H1 (cell line): ENCODE measurements at regions not wholly inside any gene's neighbourhood (a gene's known extent, or its start where the extent isn't known, plus 50 kb on each side); places are given as distances from the start of the nearest gene placed in this dataset.

Experiments
- CTCF ChIA-PET: fragments of 300-600 bp; sonication (Branson Sonifier 250); formaldehyde crosslinking; loops from one replicate; lab custom pipeline; 2021; ENCODE audit not compliant: partially characterized antibody; lab: Charles Lee
- POLR2A ChIA-PET: fragments of 300-600 bp; sonication (Branson Sonifier 250); formaldehyde crosslinking; loops from one replicate; lab custom pipeline; 2021; ENCODE audit warnings: inconsistent platforms; ENCODE audit not compliant: partially characterized antibody; lab: Charles Lee
- DNase-seq, 2 experiments: peaks; one replicate each; pipeline versions ENCODE4 v3.0.0 to v3.0.0-alpha.2; 2010 to 2022; ENCODE audit warnings: low spot score in 2 of 2, low read depth in 1 of 2, mixed read lengths in 1 of 2
- FAIRE-seq: peaks from 2 replicates; lab custom pipeline; 2011; peaks lifted over from hg19 to GRCh38; lab: Jason Lieb, UNC
- H2AFZ ChIP-seq: 2 replicates; pipeline ENCODE4 v1.8.1; 2012; ENCODE audit warnings: low read length, inconsistent platforms
- H2AK5ac ChIP-seq: 2 replicates; pipeline ENCODE4 v1.6.1; 2013; ENCODE audit warnings: low read depth, low read length
- H2BK120ac ChIP-seq: replicated peaks from 2 replicates; pipeline ENCODE3; 2013; ENCODE audit warnings: low read depth, low read length, inconsistent platforms
- H2BK12ac ChIP-seq: 2 replicates; pipeline ENCODE4 v1.6.1; 2013; ENCODE audit warnings: low read depth, low read length
- H2BK15ac ChIP-seq: 2 replicates; pipeline ENCODE4 v1.6.1; 2013; ENCODE audit warnings: low read length
- H2BK20ac ChIP-seq: 2 replicates; pipeline ENCODE4 v1.6.1; 2013; ENCODE audit warnings: low read length
- H2BK5ac ChIP-seq: 2 replicates; pipeline ENCODE4 v1.6.1; 2013; ENCODE audit warnings: low read depth, low read length
- H3K14ac ChIP-seq: 2 replicates; pipeline ENCODE4 v1.6.1; 2013; ENCODE audit warnings: inconsistent platforms; ENCODE audit not compliant: insufficient read length
- H3K18ac ChIP-seq: 2 replicates; pipeline ENCODE4 v1.6.1; 2013; ENCODE audit warnings: low read length; ENCODE audit errors: extremely low read depth
- H3K23ac ChIP-seq: 2 replicates; pipeline ENCODE4 v1.6.1; 2013; ENCODE audit warnings: inconsistent platforms; ENCODE audit not compliant: insufficient read length
- H3K23me2 ChIP-seq: 2 replicates; pipeline ENCODE4 v1.6.1; 2013; ENCODE audit warnings: low read depth, low read length
- H3K27ac ChIP-seq: 2 replicates; pipeline ENCODE4 v1.6.1; 2011; ENCODE audit warnings: low read depth, low read length, inconsistent platforms
- H3K27me3 ChIP-seq, 4 experiments: replicated peaks in 1 of 4; 1 replicate in 1 of 4; 2 replicates in 3 of 4; pipeline versions ENCODE4 v1.6.1 to v1.8.1; 2011 to 2013; ENCODE audit warnings: low read length in 3 of 4, mild to moderate bottlenecking in 3 of 4, inconsistent platforms in 2 of 4, mixed read lengths in 2 of 4, moderate library complexity in 1 of 4; ENCODE audit not compliant: control insufficient read depth in 3 of 4, insufficient read depth in 3 of 4; ENCODE audit errors: extremely low read depth in 1 of 4
- H3K36me3 ChIP-seq, 4 experiments: 2 replicates each; pipeline versions ENCODE4 v1.6.1 to v1.8.1; 2011 to 2013; ENCODE audit warnings: mild to moderate bottlenecking in 4 of 4, low read length in 3 of 4, moderate library complexity in 2 of 4, control low read depth in 1 of 4, inconsistent platforms in 1 of 4; ENCODE audit not compliant: insufficient read depth in 4 of 4, control insufficient read depth in 2 of 4
- H3K4ac ChIP-seq: replicated peaks from 2 replicates; pipeline ENCODE3; 2013; ENCODE audit warnings: low read length, low read depth, mixed read lengths, inconsistent platforms; ENCODE audit not compliant: insufficient read length
- H3K4me1 ChIP-seq, 4 experiments: replicated peaks in 1 of 4; 1 replicate in 1 of 4; 2 replicates in 3 of 4; pipeline versions ENCODE4 v1.6.1 to v1.8.1; 2011 to 2013; ENCODE audit warnings: low read length in 3 of 4, inconsistent platforms in 2 of 4, mixed read lengths in 1 of 4; ENCODE audit not compliant: insufficient read depth in 4 of 4, control insufficient read depth in 3 of 4
- H3K4me2 ChIP-seq, 2 experiments: 2 replicates each; pipeline versions ENCODE4 v1.6.1 to v1.8.1; 2011 to 2013; ENCODE audit warnings: low read depth in 2 of 2, low read length in 2 of 2, control low read depth in 1 of 2, inconsistent platforms in 1 of 2, mild to moderate bottlenecking in 1 of 2; ENCODE audit not compliant: insufficient read depth in 1 of 2
- H3K4me3 ChIP-seq, 4 experiments: fragments of 200-600, 300-600 bp in 1 of 4; sonication (generic), shearing (Covaris generic), sonication (Bioruptor Twin) in 1 of 4; 2 replicates each; pipeline versions ENCODE4 v1.5.1 to v1.8.1; 2011 to 2016; ENCODE audit warnings: low read length in 4 of 4, low read depth in 3 of 4, control low read depth in 2 of 4, inconsistent platforms in 2 of 4, mild to moderate bottlenecking in 2 of 4, mixed read lengths in 1 of 4, moderate library complexity in 1 of 4; ENCODE audit not compliant: insufficient read depth in 2 of 4; ENCODE audit errors: extremely low read depth in 1 of 4
- H3K56ac ChIP-seq: replicated peaks from 2 replicates; pipeline ENCODE3; 2013; ENCODE audit warnings: low read depth, mild to moderate bottlenecking, mixed read lengths, low read length, inconsistent platforms; ENCODE audit not compliant: insufficient read length
- H3K79me1 ChIP-seq: 2 replicates; pipeline ENCODE4 v1.6.1; 2013; ENCODE audit warnings: low read depth, low read length, control low read depth
- H3K79me2 ChIP-seq, 2 experiments: 2 replicates each; pipeline versions ENCODE4 v1.6.1 to v1.8.1; 2012 to 2013; ENCODE audit warnings: low read length in 2 of 2, mild to moderate bottlenecking in 2 of 2, inconsistent platforms in 1 of 2; ENCODE audit not compliant: insufficient read depth in 2 of 2, control insufficient read depth in 1 of 2
- H3K9ac ChIP-seq, 4 experiments: replicated peaks in 1 of 4; 1 replicate in 1 of 4; 2 replicates in 3 of 4; pipeline versions ENCODE4 v1.6.1 to v1.8.1; 2011 to 2013; ENCODE audit warnings: low read depth in 3 of 4, low read length in 3 of 4, control low read depth in 2 of 4, mild to moderate bottlenecking in 2 of 4, moderate library complexity in 2 of 4, inconsistent platforms in 1 of 4; ENCODE audit errors: extremely low read depth in 1 of 4
- H3K9me3 ChIP-seq, 2 experiments: 2 replicates each; pipeline versions ENCODE4 v1.6.1 to v1.8.1; 2012 to 2013; ENCODE audit warnings: mild to moderate bottlenecking in 2 of 2, moderate library complexity in 2 of 2, control low read depth in 1 of 2, inconsistent platforms in 1 of 2, low read depth in 1 of 2, low read length in 1 of 2, mixed read lengths in 1 of 2; ENCODE audit not compliant: insufficient read depth in 2 of 2
- H4K20me1 ChIP-seq, 2 experiments: replicated peaks in 1 of 2; 2 replicates each; pipeline versions ENCODE3 to v1.8.1; 2011 to 2013; ENCODE audit warnings: inconsistent platforms in 2 of 2, low read length in 2 of 2, mild to moderate bottlenecking in 1 of 2; ENCODE audit not compliant: insufficient read depth in 2 of 2, control insufficient read depth in 1 of 2
- H4K5ac ChIP-seq: 2 replicates; pipeline ENCODE4 v1.6.1; 2013; ENCODE audit warnings: low read length, low read depth, mixed read lengths, inconsistent platforms; ENCODE audit not compliant: insufficient read length
- H4K8ac ChIP-seq: 2 replicates; pipeline ENCODE4 v1.8.0; 2013; ENCODE audit warnings: mild to moderate bottlenecking, moderate library complexity, low read length, inconsistent platforms; ENCODE audit not compliant: insufficient read depth; ENCODE audit errors: extremely low read depth
- H4K91ac ChIP-seq: replicated peaks from 2 replicates; pipeline ENCODE3; 2013; ENCODE audit warnings: low read length, mixed read lengths, inconsistent platforms; ENCODE audit not compliant: insufficient read length
- ASH2L ChIP-seq: fragments of 200-600, 300-600 bp; sonication (generic); IDR thresholded peaks from one replicate; pipeline ENCODE4 v1.7.1; 2017; ENCODE audit warnings: low read length
- BACH1 ChIP-seq: IDR thresholded peaks from 2 replicates; pipeline ENCODE4 v1.6.1; 2012; ENCODE audit warnings: low read length, improper control_type of control experiment
- CHD2 ChIP-seq: IDR thresholded peaks from 2 replicates; pipeline ENCODE4 v1.6.1; 2012; ENCODE audit warnings: low read length, improper control_type of control experiment
- CTBP2 ChIP-seq: IDR thresholded peaks from 2 replicates; pipeline ENCODE4 v1.7.0; 2011; ENCODE audit warnings: borderline replicate concordance, mild to moderate bottlenecking, moderate library complexity, mixed read lengths, low read length; ENCODE audit not compliant: insufficient read depth, insufficient read length
- EZH2 ChIP-seq: fragments of 200-600 bp; sonication (generic); IDR thresholded peaks from 2 replicates; pipeline ENCODE4 v1.7.1; 2012; ENCODE audit warnings: low read depth, mild to moderate bottlenecking, moderate library complexity, low read length, inconsistent platforms; ENCODE audit not compliant: severe bottlenecking
- GTF2F1 ChIP-seq: IDR thresholded peaks from 2 replicates; pipeline ENCODE4 v1.6.1; 2012; ENCODE audit warnings: low read depth, low read length, improper control_type of control experiment, borderline replicate concordance
- KDM4A ChIP-seq: IDR thresholded peaks from one replicate; pipeline ENCODE4 v1.7.1; 2012; ENCODE audit warnings: low read depth, mild to moderate bottlenecking, moderate library complexity, low read length, inconsistent platforms; ENCODE audit not compliant: severe bottlenecking
- RFX5 ChIP-seq: IDR thresholded peaks from 2 replicates; pipeline ENCODE4 v1.6.1; 2011; ENCODE audit warnings: low read depth, low read length, improper control_type of control experiment, borderline replicate concordance
- SRF ChIP-seq: IDR thresholded peaks from 2 replicates; pipeline ENCODE4 v1.6.1; 2011; ENCODE audit warnings: mild to moderate bottlenecking, low read depth, low read length, moderate library complexity
- ZNF274 ChIP-seq: IDR thresholded peaks from 2 replicates; pipeline ENCODE4 v1.7.0; 2012; ENCODE audit warnings: low read length, borderline replicate concordance; ENCODE audit errors: extremely low read depth
- WGBS, 2 experiments: shearing (Covaris generic) in 1 of 2; methylation state at CpG; one replicate each; pipeline versions ENCODE4 v1.1.6 to v1.1.7; 2013 to 2015; ENCODE audit warnings: low lambda C conversion rate in 2 of 2, mixed read lengths in 2 of 2, inconsistent platforms in 1 of 2, low coverage in 1 of 2, missing lambda C conversion rate in 1 of 2; ENCODE audit not compliant: insufficient replicate concordance in 2 of 2, insufficient coverage in 1 of 2, insufficient read length in 1 of 2; ENCODE audit errors: extremely low coverage in 1 of 2, missing lambda C conversion rate in 1 of 2; 5-methylcytosine and 5-hydroxymethylcytosine counted together
- TF ChIP-seq, protein P1 (sequence below): IDR thresholded peaks from 2 replicates; pipeline ENCODE4 v1.6.1; 2012; ENCODE audit warnings: inconsistent platforms
- TF ChIP-seq, protein P2 (sequence below): IDR thresholded peaks from 2 replicates; pipeline ENCODE4 v1.6.1; 2012; ENCODE audit warnings: inconsistent platforms
- TF ChIP-seq, protein P3 (sequence below): IDR thresholded peaks from 2 replicates; pipeline ENCODE4 v1.6.1; 2011; ENCODE audit warnings: low read length, improper control_type of control experiment

DNA sequence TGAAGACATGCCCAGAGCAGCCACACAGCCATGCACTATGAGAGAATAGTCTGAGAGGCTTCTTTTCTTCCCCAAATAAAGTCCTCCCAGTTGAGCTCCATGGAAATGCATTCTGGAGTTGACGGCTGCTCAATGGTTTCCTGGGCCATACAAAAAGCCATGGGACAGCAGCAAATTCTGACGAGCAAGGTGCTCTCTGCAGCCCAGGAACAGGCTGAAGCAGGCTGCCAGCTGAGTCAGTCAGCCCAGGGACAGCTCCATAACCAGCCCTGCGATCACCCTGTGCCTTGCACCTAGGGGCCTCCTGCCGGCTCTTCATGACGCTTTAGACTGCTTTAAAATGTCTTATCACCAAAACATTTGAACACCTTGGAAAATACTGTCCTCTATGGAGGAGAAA, 256.3 kb upstream of the CHRNA7 start:
- ChIA-PET POLR2A (no interaction called here), CTCF (interaction anchor here (0.6 to 0.7 kb wide), 2 partner anchors 15 to 255 kb away, joined by 3 read pairs; no protein-coding TSS in a partner anchor)
- Histone ChIP-seq H3K18ac (no peak overlapping the region), H4K91ac (no peak overlapping the region), H2AFZ (no peak overlapping the region), H3K79me1 (no peaks in the 10 kb centered on the region), H3K9ac (no peak overlapping the region), H2BK120ac (no peak overlapping the region), H3K4me2 (no peak overlapping the region), H4K8ac (no peak overlapping the region; the same call in 1 of the 2 replicates), H3K36me3 (no peaks in the 10 kb centered on the region), H3K79me2 (no peaks in the 10 kb centered on the region), H3K23ac (no peak overlapping the region), H2BK15ac (no peak overlapping the region), H2BK5ac (no peak overlapping the region), H3K27me3 (no peaks in the 10 kb centered on the region), H4K5ac (no peak overlapping the region), H2AK5ac (no peak overlapping the region), H4K20me1 (no peaks in the 10 kb centered on the region), H3K4ac (no peak overlapping the region), H3K4me1 (no peaks in the 10 kb centered on the region), H3K56ac (no peak overlapping the region), H2BK12ac (no peak overlapping the region), H2BK20ac (no peak overlapping the region), H3K4me3 (no peak overlapping the region), H3K9me3 (no peaks in the 10 kb centered on the region), H3K23me2 (no peaks in the 10 kb centered on the region), H3K14ac (no peak overlapping the region), H3K27ac (no peak overlapping the region)
- FAIRE-seq (no peak), DNase-seq (no peak)
- 57% methylated on average over 5 of the region's 5 CpGs; no CpG with 5 or more reads in 1 of the 2 experiments for WGBS, 2 experiments
- TF ChIP-seq KDM4A = no peak
- no peak for TF ChIP-seq EZH2
- TF ChIP-seq, protein P1, sequence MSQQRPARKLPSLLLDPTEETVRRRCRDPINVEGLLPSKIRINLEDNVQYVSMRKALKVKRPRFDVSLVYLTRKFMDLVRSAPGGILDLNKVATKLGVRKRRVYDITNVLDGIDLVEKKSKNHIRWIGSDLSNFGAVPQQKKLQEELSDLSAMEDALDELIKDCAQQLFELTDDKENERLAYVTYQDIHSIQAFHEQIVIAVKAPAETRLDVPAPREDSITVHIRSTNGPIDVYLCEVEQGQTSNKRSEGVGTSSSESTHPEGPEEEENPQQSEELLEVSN = no peak
- TF ChIP-seq CTBP2 = no peak
- TF ChIP-seq ASH2L = no peak
- no peak for TF ChIP-seq RFX5
- TF ChIP-seq SRF = no peak
- no peak for TF ChIP-seq ZNF274
- TF ChIP-seq CHD2 = no peak
- TF ChIP-seq GTF2F1 = no peak
- TF ChIP-seq, protein P2, sequence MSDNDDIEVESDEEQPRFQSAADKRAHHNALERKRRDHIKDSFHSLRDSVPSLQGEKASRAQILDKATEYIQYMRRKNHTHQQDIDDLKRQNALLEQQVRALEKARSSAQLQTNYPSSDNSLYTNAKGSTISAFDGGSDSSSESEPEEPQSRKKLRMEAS = no peak
- TF ChIP-seq, protein P3, sequence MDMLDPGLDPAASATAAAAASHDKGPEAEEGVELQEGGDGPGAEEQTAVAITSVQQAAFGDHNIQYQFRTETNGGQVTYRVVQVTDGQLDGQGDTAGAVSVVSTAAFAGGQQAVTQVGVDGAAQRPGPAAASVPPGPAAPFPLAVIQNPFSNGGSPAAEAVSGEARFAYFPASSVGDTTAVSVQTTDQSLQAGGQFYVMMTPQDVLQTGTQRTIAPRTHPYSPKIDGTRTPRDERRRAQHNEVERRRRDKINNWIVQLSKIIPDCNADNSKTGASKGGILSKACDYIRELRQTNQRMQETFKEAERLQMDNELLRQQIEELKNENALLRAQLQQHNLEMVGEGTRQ = no peak
- no peak for TF ChIP-seq BACH1
